H1 (cell line): ENCODE measurements at regions not wholly inside any gene's neighbourhood (a gene's known extent, or its start where the extent isn't known, plus 50 kb on each side); places are given as distances from the start of the nearest gene placed in this dataset.
"Not testable (repeated sequence)": the region's sequence is repeated elsewhere in the genome, so short reads cannot be mapped to it uniquely, and the experiment has no call there.

Experiments
- CTCF ChIA-PET: fragments of 300-600 bp; sonication (Branson Sonifier 250); formaldehyde crosslinking; loops from one replicate; lab custom pipeline; 2021; ENCODE audit not compliant: partially characterized antibody; lab: Charles Lee
- POLR2A ChIA-PET: fragments of 300-600 bp; sonication (Branson Sonifier 250); formaldehyde crosslinking; loops from one replicate; lab custom pipeline; 2021; ENCODE audit warnings: inconsistent platforms; ENCODE audit not compliant: partially characterized antibody; lab: Charles Lee
- DNase-seq, 2 experiments: peaks; one replicate each; pipeline versions ENCODE4 v3.0.0 to v3.0.0-alpha.2; 2010 to 2022; ENCODE audit warnings: low spot score in 2 of 2, low read depth in 1 of 2, mixed read lengths in 1 of 2
- FAIRE-seq: peaks from 2 replicates; lab custom pipeline; 2011; peaks lifted over from hg19 to GRCh38; lab: Jason Lieb, UNC
- H2AFZ ChIP-seq: 2 replicates; pipeline ENCODE4 v1.8.1; 2012; ENCODE audit warnings: low read length, inconsistent platforms
- H2AK5ac ChIP-seq: 2 replicates; pipeline ENCODE4 v1.6.1; 2013; ENCODE audit warnings: low read depth, low read length
- H2BK120ac ChIP-seq: replicated peaks from 2 replicates; pipeline ENCODE3; 2013; ENCODE audit warnings: low read depth, low read length, inconsistent platforms
- H2BK12ac ChIP-seq: 2 replicates; pipeline ENCODE4 v1.6.1; 2013; ENCODE audit warnings: low read depth, low read length
- H2BK15ac ChIP-seq: 2 replicates; pipeline ENCODE4 v1.6.1; 2013; ENCODE audit warnings: low read length
- H2BK20ac ChIP-seq: 2 replicates; pipeline ENCODE4 v1.6.1; 2013; ENCODE audit warnings: low read length
- H2BK5ac ChIP-seq: 2 replicates; pipeline ENCODE4 v1.6.1; 2013; ENCODE audit warnings: low read depth, low read length
- H3K14ac ChIP-seq: 2 replicates; pipeline ENCODE4 v1.6.1; 2013; ENCODE audit warnings: inconsistent platforms; ENCODE audit not compliant: insufficient read length
- H3K18ac ChIP-seq: 2 replicates; pipeline ENCODE4 v1.6.1; 2013; ENCODE audit warnings: low read length; ENCODE audit errors: extremely low read depth
- H3K23ac ChIP-seq: 2 replicates; pipeline ENCODE4 v1.6.1; 2013; ENCODE audit warnings: inconsistent platforms; ENCODE audit not compliant: insufficient read length
- H3K23me2 ChIP-seq: 2 replicates; pipeline ENCODE4 v1.6.1; 2013; ENCODE audit warnings: low read depth, low read length
- H3K27ac ChIP-seq: 2 replicates; pipeline ENCODE4 v1.6.1; 2011; ENCODE audit warnings: low read depth, low read length, inconsistent platforms
- H3K27me3 ChIP-seq, 4 experiments: replicated peaks in 1 of 4; 1 replicate in 1 of 4; 2 replicates in 3 of 4; pipeline versions ENCODE4 v1.6.1 to v1.8.1; 2011 to 2013; ENCODE audit warnings: low read length in 3 of 4, mild to moderate bottlenecking in 3 of 4, inconsistent platforms in 2 of 4, mixed read lengths in 2 of 4, moderate library complexity in 1 of 4; ENCODE audit not compliant: control insufficient read depth in 3 of 4, insufficient read depth in 3 of 4; ENCODE audit errors: extremely low read depth in 1 of 4
- H3K36me3 ChIP-seq, 4 experiments: 2 replicates each; pipeline versions ENCODE4 v1.6.1 to v1.8.1; 2011 to 2013; ENCODE audit warnings: mild to moderate bottlenecking in 4 of 4, low read length in 3 of 4, moderate library complexity in 2 of 4, control low read depth in 1 of 4, inconsistent platforms in 1 of 4; ENCODE audit not compliant: insufficient read depth in 4 of 4, control insufficient read depth in 2 of 4
- H3K4ac ChIP-seq: replicated peaks from 2 replicates; pipeline ENCODE3; 2013; ENCODE audit warnings: low read length, low read depth, mixed read lengths, inconsistent platforms; ENCODE audit not compliant: insufficient read length
- H3K4me1 ChIP-seq, 4 experiments: replicated peaks in 1 of 4; 1 replicate in 1 of 4; 2 replicates in 3 of 4; pipeline versions ENCODE4 v1.6.1 to v1.8.1; 2011 to 2013; ENCODE audit warnings: low read length in 3 of 4, inconsistent platforms in 2 of 4, mixed read lengths in 1 of 4; ENCODE audit not compliant: insufficient read depth in 4 of 4, control insufficient read depth in 3 of 4
- H3K4me2 ChIP-seq, 2 experiments: 2 replicates each; pipeline versions ENCODE4 v1.6.1 to v1.8.1; 2011 to 2013; ENCODE audit warnings: low read depth in 2 of 2, low read length in 2 of 2, control low read depth in 1 of 2, inconsistent platforms in 1 of 2, mild to moderate bottlenecking in 1 of 2; ENCODE audit not compliant: insufficient read depth in 1 of 2
- H3K4me3 ChIP-seq, 4 experiments: fragments of 200-600, 300-600 bp in 1 of 4; sonication (generic), shearing (Covaris generic), sonication (Bioruptor Twin) in 1 of 4; 2 replicates each; pipeline versions ENCODE4 v1.5.1 to v1.8.1; 2011 to 2016; ENCODE audit warnings: low read length in 4 of 4, low read depth in 3 of 4, control low read depth in 2 of 4, inconsistent platforms in 2 of 4, mild to moderate bottlenecking in 2 of 4, mixed read lengths in 1 of 4, moderate library complexity in 1 of 4; ENCODE audit not compliant: insufficient read depth in 2 of 4; ENCODE audit errors: extremely low read depth in 1 of 4
- H3K56ac ChIP-seq: replicated peaks from 2 replicates; pipeline ENCODE3; 2013; ENCODE audit warnings: low read depth, mild to moderate bottlenecking, mixed read lengths, low read length, inconsistent platforms; ENCODE audit not compliant: insufficient read length
- H3K79me1 ChIP-seq: 2 replicates; pipeline ENCODE4 v1.6.1; 2013; ENCODE audit warnings: low read depth, low read length, control low read depth
- H3K79me2 ChIP-seq, 2 experiments: 2 replicates each; pipeline versions ENCODE4 v1.6.1 to v1.8.1; 2012 to 2013; ENCODE audit warnings: low read length in 2 of 2, mild to moderate bottlenecking in 2 of 2, inconsistent platforms in 1 of 2; ENCODE audit not compliant: insufficient read depth in 2 of 2, control insufficient read depth in 1 of 2
- H3K9ac ChIP-seq, 4 experiments: replicated peaks in 1 of 4; 1 replicate in 1 of 4; 2 replicates in 3 of 4; pipeline versions ENCODE4 v1.6.1 to v1.8.1; 2011 to 2013; ENCODE audit warnings: low read depth in 3 of 4, low read length in 3 of 4, control low read depth in 2 of 4, mild to moderate bottlenecking in 2 of 4, moderate library complexity in 2 of 4, inconsistent platforms in 1 of 4; ENCODE audit errors: extremely low read depth in 1 of 4
- H3K9me3 ChIP-seq, 2 experiments: 2 replicates each; pipeline versions ENCODE4 v1.6.1 to v1.8.1; 2012 to 2013; ENCODE audit warnings: mild to moderate bottlenecking in 2 of 2, moderate library complexity in 2 of 2, control low read depth in 1 of 2, inconsistent platforms in 1 of 2, low read depth in 1 of 2, low read length in 1 of 2, mixed read lengths in 1 of 2; ENCODE audit not compliant: insufficient read depth in 2 of 2
- H4K20me1 ChIP-seq, 2 experiments: replicated peaks in 1 of 2; 2 replicates each; pipeline versions ENCODE3 to v1.8.1; 2011 to 2013; ENCODE audit warnings: inconsistent platforms in 2 of 2, low read length in 2 of 2, mild to moderate bottlenecking in 1 of 2; ENCODE audit not compliant: insufficient read depth in 2 of 2, control insufficient read depth in 1 of 2
- H4K5ac ChIP-seq: 2 replicates; pipeline ENCODE4 v1.6.1; 2013; ENCODE audit warnings: low read length, low read depth, mixed read lengths, inconsistent platforms; ENCODE audit not compliant: insufficient read length
- H4K8ac ChIP-seq: 2 replicates; pipeline ENCODE4 v1.8.0; 2013; ENCODE audit warnings: mild to moderate bottlenecking, moderate library complexity, low read length, inconsistent platforms; ENCODE audit not compliant: insufficient read depth; ENCODE audit errors: extremely low read depth
- H4K91ac ChIP-seq: replicated peaks from 2 replicates; pipeline ENCODE3; 2013; ENCODE audit warnings: low read length, mixed read lengths, inconsistent platforms; ENCODE audit not compliant: insufficient read length
- WGBS, 2 experiments: shearing (Covaris generic) in 1 of 2; methylation state at CpG; one replicate each; pipeline versions ENCODE4 v1.1.6 to v1.1.7; 2013 to 2015; ENCODE audit warnings: low lambda C conversion rate in 2 of 2, mixed read lengths in 2 of 2, inconsistent platforms in 1 of 2, low coverage in 1 of 2, missing lambda C conversion rate in 1 of 2; ENCODE audit not compliant: insufficient replicate concordance in 2 of 2, insufficient coverage in 1 of 2, insufficient read length in 1 of 2; ENCODE audit errors: extremely low coverage in 1 of 2, missing lambda C conversion rate in 1 of 2; 5-methylcytosine and 5-hydroxymethylcytosine counted together

DNA sequence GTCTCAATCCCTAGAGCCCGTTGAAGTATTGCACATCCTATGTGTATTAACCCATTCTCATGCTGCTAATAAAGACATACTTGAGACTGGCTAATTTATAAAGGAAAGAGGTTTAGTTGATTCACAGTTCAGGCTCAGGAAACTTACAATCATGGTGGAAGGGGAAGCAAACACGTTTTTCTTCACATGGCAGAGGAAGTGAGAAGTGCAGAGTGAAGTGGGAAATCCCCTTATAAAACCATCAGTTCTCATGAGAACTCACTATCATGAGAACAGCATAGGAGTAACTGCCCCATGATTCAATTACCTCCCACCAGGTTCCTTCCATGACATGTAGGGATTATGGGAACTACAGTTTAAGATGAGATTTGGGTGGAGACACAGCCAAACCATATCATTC is 195.3 kb downstream of the TMEM200A start:
- WGBS, 2 experiments = 87% methylated on average over 2 of the region's 2 CpGs; no CpG with 5 or more reads in 1 of the 2 experiments
- H3K9ac ChIP-seq, H4K8ac ChIP-seq, H2AK5ac ChIP-seq, H3K14ac ChIP-seq, H3K4me3 ChIP-seq, DNase-seq, H2BK15ac ChIP-seq, H3K4me2 ChIP-seq, H4K5ac ChIP-seq, H4K91ac ChIP-seq, POLR2A ChIA-PET, H2BK12ac ChIP-seq, H3K23ac ChIP-seq, H3K79me1 ChIP-seq, H3K9me3 ChIP-seq, H3K4ac ChIP-seq, H3K56ac ChIP-seq, H3K79me2 ChIP-seq, H2BK120ac ChIP-seq, H2AFZ ChIP-seq, FAIRE-seq, H4K20me1 ChIP-seq, H2BK5ac ChIP-seq, H3K27me3 ChIP-seq, H3K27ac ChIP-seq, H3K18ac ChIP-seq, H3K23me2 ChIP-seq, H3K4me1 ChIP-seq, H2BK20ac ChIP-seq, H3K36me3 ChIP-seq: not testable (repeated sequence)
- CTCF ChIA-PET = interaction anchor here (1.6 kb wide), 1 partner anchor 10 kb away, joined by 6 read pairs; no protein-coding TSS in a partner anchor
